ENCODE measurements at regions not wholly inside any gene's neighbourhood (a gene's known extent, or its start where the extent isn't known, plus 50 kb on each side); places are given as distances from the start of the nearest gene placed in this dataset.

GRCh38 chr7:94237417-94237816 is 157.3 kb upstream of the COL1A2 start:
- no peak for FAIRE-seq

GRCh38 chr7:94239661-94240234 is 154.9 kb upstream of the COL1A2 start:
- FAIRE-seq = no peak

GRCh38 chr7:94240902-94241301 is 153.8 kb upstream of the COL1A2 start:
- no peak for FAIRE-seq

GRCh38 chr7:94241402-94241925 is 153.2 kb upstream of the COL1A2 start:
- no peak for FAIRE-seq

- no peak for FAIRE-seq
Measured at GRCh38 chr7:94243066-94243711, 151.5 kb upstream of the COL1A2 start.

GRCh38 chr7:94244760-94245159 is 149.9 kb upstream of the COL1A2 start:
- FAIRE-seq = no peak

GRCh38 chr7:94245500-94245899 is 149.2 kb upstream of the COL1A2 start:
- no peak for FAIRE-seq

GRCh38 chr7:94247970-94248369 is 146.7 kb upstream of the COL1A2 start:
- FAIRE-seq = no peak

- FAIRE-seq = no peak
Measured at GRCh38 chr7:94249631-94250030, 145.1 kb upstream of the COL1A2 start.

GRCh38 chr7:94250124-94250523 is 144.6 kb upstream of the COL1A2 start:
- no peak for FAIRE-seq

- FAIRE-seq = no peak
Measured at GRCh38 chr7:94250987-94251386, 143.7 kb upstream of the COL1A2 start.

GRCh38 chr7:94252124-94252523 is 142.6 kb upstream of the COL1A2 start:
- no peak for FAIRE-seq

- FAIRE-seq = no peak
Measured at GRCh38 chr7:94252971-94253370, 141.7 kb upstream of the COL1A2 start.

- no peak for FAIRE-seq
Measured at GRCh38 chr7:94253686-94254085, 141.0 kb upstream of the COL1A2 start.

GRCh38 chr7:94258418-94259300 is 136.0 kb upstream of the COL1A2 start:
- FAIRE-seq = no peak

GRCh38 chr7:94261067-94261466 is 133.6 kb upstream of the COL1A2 start:
- FAIRE-seq = no peak

- no peak for FAIRE-seq
Measured at GRCh38 chr7:94264756-94265155, 129.9 kb upstream of the COL1A2 start.

- no peak for FAIRE-seq
Measured at GRCh38 chr7:94265456-94265855, 129.2 kb upstream of the COL1A2 start.

GRCh38 chr7:94266238-94266644 is 128.5 kb upstream of the COL1A2 start:
- FAIRE-seq = no peak

GRCh38 chr7:94270772-94271171 is 123.9 kb upstream of the COL1A2 start:
- FAIRE-seq = no peak

GRCh38 chr7:94272821-94273583 is 121.7 kb upstream of the COL1A2 start:
- FAIRE-seq = no peak

GRCh38 chr7:94274828-94275227 is 119.9 kb upstream of the COL1A2 start:
- no peak for FAIRE-seq

GRCh38 chr7:94276027-94276426 is 118.7 kb upstream of the COL1A2 start:
- FAIRE-seq = no peak
